Thymus (tissue), 11 donors: ENCODE measurements at regions not wholly inside any gene's neighbourhood (a gene's known extent, or its start where the extent isn't known, plus 50 kb on each side); places are given as distances from the start of the nearest gene placed in this dataset.

Experiments
- DNase-seq, 9 donors: peaks; one replicate each; pipeline ENCODE4 v3.0.0-alpha.2; 2013; ENCODE audit warnings: low spot score in 9 of 9, low read depth in 6 of 9, missing footprints in 1 of 9
- H3K27ac ChIP-seq, 2 donors: one replicate each; pipeline ENCODE4 v1.5.1; 2013; ENCODE audit warnings: control low read depth in 1 of 2, low read depth in 1 of 2, low read length in 1 of 2, mild to moderate bottlenecking in 1 of 2, moderate library complexity in 1 of 2
- H3K27me3 ChIP-seq, 2 donors: one replicate each; pipeline ENCODE4 v1.5.1; 2013; ENCODE audit warnings: low read length in 1 of 2; ENCODE audit not compliant: control insufficient read depth in 2 of 2, insufficient read depth in 1 of 2
- H3K36me3 ChIP-seq, 2 donors: one replicate each; pipeline ENCODE4 v1.5.1; 2013; ENCODE audit warnings: low read length in 1 of 2, mild to moderate bottlenecking in 1 of 2, moderate library complexity in 1 of 2; ENCODE audit not compliant: control insufficient read depth in 2 of 2, insufficient read depth in 2 of 2
- H3K4me1 ChIP-seq, 2 donors: one replicate each; pipeline ENCODE4 v1.5.1; 2013; ENCODE audit warnings: low read length in 2 of 2; ENCODE audit not compliant: control insufficient read depth in 2 of 2, insufficient read depth in 2 of 2
- H3K4me3 ChIP-seq, 2 donors: one replicate each; pipeline ENCODE4 v1.5.1; 2013; ENCODE audit warnings: low read length in 2 of 2, control low read depth in 1 of 2, mild to moderate bottlenecking in 1 of 2
- H3K9me3 ChIP-seq, 2 donors: one replicate each; pipeline ENCODE4 v1.5.1; 2013; ENCODE audit warnings: low read length in 1 of 2, mild to moderate bottlenecking in 1 of 2; ENCODE audit not compliant: control insufficient read depth in 2 of 2, insufficient read depth in 1 of 2
- WGBS: extraction: QIAGEN DNeasy Blood & Tissue Kit; methylation state at CpG from one replicate; pipeline ENCODE4 v1.1.7; 2013; 5-methylcytosine and 5-hydroxymethylcytosine counted together
- donor health status: healthy.

DNA sequence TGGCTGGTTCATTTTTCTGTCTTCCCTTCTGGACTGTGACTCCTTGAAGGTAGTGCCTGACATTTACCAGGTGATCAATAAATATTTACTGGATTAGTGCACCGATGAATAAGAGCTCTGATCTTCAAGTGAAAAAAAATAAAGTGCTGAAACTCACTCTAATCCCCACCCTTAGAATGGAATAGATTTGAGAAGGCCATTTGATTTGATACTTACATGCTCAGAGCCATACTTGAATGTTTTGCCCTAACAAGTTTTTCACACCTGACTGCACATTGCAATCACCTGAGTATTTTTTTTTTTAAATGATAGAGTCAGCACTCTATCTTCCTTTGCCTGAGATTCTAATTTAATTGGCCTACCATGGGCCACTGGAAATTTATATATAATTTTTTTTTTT is 105.7 kb downstream of the LRRC70 start:
- Histone ChIP-seq H3K27ac (no peak overlapping the region), H3K36me3 (no peaks in the 10 kb centered on the region), H3K4me1 (no peaks in the 10 kb centered on the region), H3K27me3 (no peaks in the 10 kb centered on the region), H3K4me3 (no peak overlapping the region), H3K9me3 (no peaks in the 10 kb centered on the region)
- no peak for DNase-seq
- WGBS: 100% methylated on average over 1 of the region's 1 CpG

GRCh38 chr5:62682059-62682458 is 103.4 kb downstream of the LRRC70 start:
- no peak for DNase-seq
- WGBS: 95% methylated on average over 2 of the region's 2 CpGs
- H3K9me3 ChIP-seq: no peaks in the 10 kb centered on the region
- H3K27me3 ChIP-seq: no peaks in the 10 kb centered on the region
- no peaks in the 10 kb centered on the region for H3K4me1 ChIP-seq
- H3K4me3 ChIP-seq: no peak overlapping the region
- no peak overlapping the region for H3K27ac ChIP-seq
- H3K36me3 ChIP-seq: no peaks in the 10 kb centered on the region

DNA sequence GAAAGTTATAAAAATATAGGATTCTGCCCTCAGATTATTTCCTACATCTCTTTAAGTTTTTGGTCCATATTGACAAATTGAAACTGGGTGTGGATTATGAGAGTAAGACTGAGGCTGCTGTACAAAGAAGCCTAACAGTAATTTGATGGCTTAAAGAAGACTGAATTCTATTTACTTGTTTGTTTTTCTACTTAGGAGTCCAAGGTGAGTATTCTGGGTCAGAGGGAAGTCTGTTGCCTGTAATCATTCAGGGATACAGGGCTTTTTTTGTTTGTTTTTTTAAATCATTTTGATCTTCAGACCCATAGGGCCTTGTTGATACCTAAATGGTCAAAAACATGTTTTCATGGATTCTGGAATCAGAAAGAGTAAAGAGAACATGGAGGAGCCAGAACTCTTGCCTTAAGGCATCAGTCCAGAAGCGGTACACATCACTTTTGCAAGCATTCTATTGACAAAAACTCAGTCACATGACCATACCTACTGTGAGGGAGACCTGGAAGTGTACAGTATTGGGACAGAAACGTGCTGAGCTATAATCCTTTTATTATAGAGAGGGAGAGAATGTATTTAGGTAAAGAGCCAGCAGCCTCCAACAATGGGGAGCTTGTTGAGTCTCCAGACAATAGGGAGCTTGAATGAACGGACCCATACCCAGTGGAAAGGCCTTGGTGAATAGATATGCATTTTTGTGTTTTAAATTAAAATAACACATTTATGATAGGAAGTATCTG is 102.7 kb downstream of the LRRC70 start:
- 88% methylated on average over 3 of the region's 3 CpGs for WGBS

GRCh38 chr5:62680121-62680520 is 101.5 kb downstream of the LRRC70 start:
- Histone ChIP-seq H3K9me3 (no peaks in the 10 kb centered on the region), H3K27me3 (no peaks in the 10 kb centered on the region), H3K36me3 (no peaks in the 10 kb centered on the region), H3K27ac (no peak overlapping the region), H3K4me3 (no peak overlapping the region), H3K4me1 (no peaks in the 10 kb centered on the region)
- no peak for DNase-seq

More for the DNA sequence above, 102.7 kb downstream of the LRRC70 start:
- no peaks in the 10 kb centered on the region for H3K36me3 ChIP-seq
- DNase-seq: no peak
- H3K4me3 ChIP-seq: no peak overlapping the region
- no peaks in the 10 kb centered on the region for H3K9me3 ChIP-seq
- H3K27me3 ChIP-seq: no peaks in the 10 kb centered on the region
- H3K27ac ChIP-seq: no peak overlapping the region
- no peaks in the 10 kb centered on the region for H3K4me1 ChIP-seq
